MM.1S (cell line): ENCODE measurements at regions not wholly inside any gene's neighbourhood (a gene's known extent, or its start where the extent isn't known, plus 50 kb on each side); places are given as distances from the start of the nearest gene placed in this dataset.

ENCODE experiments used
- DNase-seq: peaks from one replicate; pipeline ENCODE4 v3.0.0-alpha.2; 2015
- H2AFZ ChIP-seq: fragments of 300-600 bp; sonication (generic); 2 replicates; pipeline ENCODE4 v1.6.0; 2016; ENCODE audit warnings: antibody characterized with exemption, low read length
- H3F3A ChIP-seq: fragments of 300-600 bp; sonication (generic); 2 replicates; pipeline ENCODE4 v1.6.1; 2016; ENCODE audit warnings: mild to moderate bottlenecking, antibody characterized with exemption, low read length, moderate library complexity, mixed read lengths; ENCODE audit not compliant: insufficient read depth
- H3K27ac ChIP-seq: fragments of 300-600 bp; sonication (generic); 2 replicates; pipeline ENCODE4 v1.5.1; 2016; ENCODE audit warnings: mild to moderate bottlenecking, low read length
- H3K27me3 ChIP-seq: fragments of 300-600 bp; sonication (generic); replicated peaks from 2 replicates; pipeline ENCODE4 v1.6.0; 2016; ENCODE audit warnings: low read length; ENCODE audit not compliant: insufficient read depth
- H3K36me3 ChIP-seq: fragments of 300-600 bp; sonication (generic); replicated peaks from 2 replicates; pipeline ENCODE4 v1.6.1; 2016; ENCODE audit warnings: mild to moderate bottlenecking, low read length, mixed read lengths; ENCODE audit not compliant: insufficient read depth
- H3K4me1 ChIP-seq: fragments of 300-600 bp; sonication (generic); 2 replicates; pipeline ENCODE4 v1.6.1; 2016; ENCODE audit warnings: low read length, mixed read lengths
- H3K4me2 ChIP-seq: fragments of 300-600 bp; sonication (generic); 2 replicates; pipeline ENCODE4 v1.6.0; 2016; ENCODE audit warnings: low read depth, low read length
- H3K4me3 ChIP-seq: fragments of 300-600 bp; sonication (generic); 2 replicates; pipeline ENCODE4 v1.5.1; 2016; ENCODE audit warnings: low read length, mixed read lengths
- H3K79me2 ChIP-seq: fragments of 300-600 bp; sonication (generic); 2 replicates; pipeline ENCODE4 v1.6.1; 2016; ENCODE audit warnings: mixed run types, low read length, mixed read lengths
- H3K9ac ChIP-seq: fragments of 300-600 bp; sonication (generic); 2 replicates; pipeline ENCODE4 v1.6.1; 2016; ENCODE audit warnings: low read length, mixed read lengths
- H3K9me2 ChIP-seq: fragments of 300-600 bp; sonication (generic); replicated peaks from 2 replicates; pipeline ENCODE4 v1.6.1; 2016; ENCODE audit warnings: mild to moderate bottlenecking, low read length, mixed read lengths; ENCODE audit not compliant: insufficient read depth
- H3K9me3 ChIP-seq: fragments of 300-600 bp; sonication (generic); replicated peaks from 2 replicates; pipeline ENCODE4 v1.6.1; 2016; ENCODE audit warnings: mild to moderate bottlenecking, low read length, mixed read lengths; ENCODE audit not compliant: insufficient read depth
- H4K20me1 ChIP-seq: fragments of 300-600 bp; sonication (generic); 2 replicates; pipeline ENCODE4 v1.6.1; 2016; ENCODE audit warnings: mild to moderate bottlenecking, low read length, moderate library complexity, mixed read lengths; ENCODE audit not compliant: insufficient read depth
- CTCF ChIP-seq: fragments of 300-600 bp; sonication (generic); IDR thresholded peaks from 2 replicates; pipeline ENCODE4 v1.5.1; 2016; ENCODE audit warnings: antibody characterized with exemption, low read length, mixed read lengths
- EZH2 ChIP-seq: fragments of 300-600 bp; sonication (generic); optimal IDR thresholded peaks from 2 replicates; pipeline ENCODE3; 2017; ENCODE audit warnings: low read depth, mild to moderate bottlenecking, antibody characterized with exemption, low read length, mixed read lengths
- EZH2phosphoT487 ChIP-seq: fragments of 300-600 bp; sonication (generic); IDR thresholded peaks from 2 replicates; pipeline ENCODE4 v1.6.1; 2018; ENCODE audit warnings: antibody characterized with exemption, low read length

- Histone ChIP-seq H3K27ac (no peak overlapping the region), H3F3A (no peaks in the 10 kb centered on the region), H3K9me2 (no peaks in the 10 kb centered on the region), H2AFZ (no peak overlapping the region), H3K36me3 (no peaks in the 10 kb centered on the region), H3K79me2 (no peaks in the 10 kb centered on the region), H3K4me3 (no peak overlapping the region), H3K9ac (no peak overlapping the region), H3K27me3 (no peaks in the 10 kb centered on the region), H3K4me1 (no peaks in the 10 kb centered on the region), H3K4me2 (no peak overlapping the region), H3K9me3 (no peaks in the 10 kb centered on the region), H4K20me1 (no peaks in the 10 kb centered on the region)
- no peak for TF ChIP-seq EZH2
- no peak for TF ChIP-seq EZH2phosphoT487
- no peak for TF ChIP-seq CTCF
- no peak for DNase-seq
These were observed 257.0 kb downstream of the ETNK1 start for GRCh38 chr12:22881878-22882385.

GRCh38 chr12:22882559-22882958 is 257.6 kb downstream of the ETNK1 start:
- TF ChIP-seq EZH2phosphoT487 (no peak), EZH2 (no peak), CTCF (no peak)
- Histone ChIP-seq H3K27ac (no peak overlapping the region), H3K4me3 (no peak overlapping the region)

GRCh38 chr12:22893878-22894277 is 268.9 kb downstream of the ETNK1 start:
- Histone ChIP-seq H2AFZ (no peak overlapping the region), H3K79me2 (no peaks in the 10 kb centered on the region), H3K4me1 (no peaks in the 10 kb centered on the region), H3K9me3 (no peaks in the 10 kb centered on the region), H3K4me2 (no peak overlapping the region), H3K9me2 (no peaks in the 10 kb centered on the region), H3K9ac (no peak overlapping the region), H4K20me1 (no peaks in the 10 kb centered on the region), H3K36me3 (no peaks in the 10 kb centered on the region), H3K4me3 (no peak overlapping the region), H3F3A (no peaks in the 10 kb centered on the region), H3K27ac (no peak overlapping the region), H3K27me3 (no peaks in the 10 kb centered on the region)
- DNase-seq: no peak
- TF ChIP-seq CTCF: no peak
- no peak for TF ChIP-seq EZH2phosphoT487
- TF ChIP-seq EZH2: no peak

More at GRCh38 chr12:22882559-22882958, 257.6 kb downstream of the ETNK1 start:
- H3K36me3 ChIP-seq: no peaks in the 10 kb centered on the region
- H2AFZ ChIP-seq: no peak overlapping the region
- DNase-seq: no peak
- H3K9ac ChIP-seq: no peak overlapping the region
- no peaks in the 10 kb centered on the region for H3F3A ChIP-seq
- no peaks in the 10 kb centered on the region for H3K79me2 ChIP-seq
- no peaks in the 10 kb centered on the region for H3K9me3 ChIP-seq
- H3K27me3 ChIP-seq: no peaks in the 10 kb centered on the region
- no peaks in the 10 kb centered on the region for H3K9me2 ChIP-seq
- H3K4me1 ChIP-seq: no peaks in the 10 kb centered on the region
- no peaks in the 10 kb centered on the region for H4K20me1 ChIP-seq
- no peak overlapping the region for H3K4me2 ChIP-seq
